GM19035 (cell line): ENCODE measurements at regions not wholly inside any gene's neighbourhood (a gene's known extent, or its start where the extent isn't known, plus 50 kb on each side); places are given as distances from the start of the nearest gene placed in this dataset.
"Not testable (repeated sequence)": the region's sequence is repeated elsewhere in the genome, so short reads cannot be mapped to it uniquely, and the experiment has no call there.

ENCODE experiments used
- ATAC-seq: cut with Tn5 transposase; IDR thresholded peaks from one replicate; pipeline ENCODE4 v1.9.1; 2021; ENCODE audit not compliant: unreplicated experiment

DNA sequence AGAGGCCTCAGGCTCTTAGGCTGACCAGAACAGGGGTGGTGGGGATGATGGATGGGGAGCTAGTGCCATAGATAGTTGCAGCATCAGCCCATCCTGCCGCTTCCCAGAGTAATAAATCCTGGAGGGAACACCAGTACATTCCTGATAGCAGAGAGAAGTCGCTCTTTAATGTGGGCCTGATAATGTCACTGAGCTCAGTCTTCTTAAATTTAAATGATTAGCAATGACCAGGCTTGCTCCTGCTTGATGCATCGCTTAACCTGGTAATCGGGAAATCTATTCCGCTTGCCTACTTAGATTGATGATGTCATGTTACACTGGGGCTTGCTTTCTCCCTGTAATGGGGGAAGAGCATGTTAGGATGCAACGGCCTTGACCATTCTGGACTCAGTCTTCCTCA lies 218.6 kb upstream of the PLXNA2 start:
- no peak for ATAC-seq

DNA sequence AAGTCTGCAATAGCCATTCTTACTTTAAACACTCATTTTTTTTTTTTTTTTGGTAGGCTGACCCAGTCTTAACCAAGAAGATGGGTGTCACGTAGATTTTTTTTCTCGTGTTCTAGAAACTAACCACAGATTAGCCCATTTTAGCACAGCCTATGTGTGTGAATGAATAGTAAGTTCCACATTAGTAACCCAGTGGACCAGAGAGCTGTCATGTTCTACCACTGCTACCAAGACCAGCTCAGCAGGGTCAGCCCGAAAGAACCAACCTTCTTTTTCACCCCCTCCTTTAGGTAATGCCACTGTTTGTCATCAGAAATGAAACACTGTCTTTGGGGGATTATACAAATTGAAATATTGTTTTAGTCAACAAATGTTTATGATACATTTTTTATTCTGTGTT lies 221.1 kb upstream of the PLXNA2 start:
- ATAC-seq, result no peak

DNA sequence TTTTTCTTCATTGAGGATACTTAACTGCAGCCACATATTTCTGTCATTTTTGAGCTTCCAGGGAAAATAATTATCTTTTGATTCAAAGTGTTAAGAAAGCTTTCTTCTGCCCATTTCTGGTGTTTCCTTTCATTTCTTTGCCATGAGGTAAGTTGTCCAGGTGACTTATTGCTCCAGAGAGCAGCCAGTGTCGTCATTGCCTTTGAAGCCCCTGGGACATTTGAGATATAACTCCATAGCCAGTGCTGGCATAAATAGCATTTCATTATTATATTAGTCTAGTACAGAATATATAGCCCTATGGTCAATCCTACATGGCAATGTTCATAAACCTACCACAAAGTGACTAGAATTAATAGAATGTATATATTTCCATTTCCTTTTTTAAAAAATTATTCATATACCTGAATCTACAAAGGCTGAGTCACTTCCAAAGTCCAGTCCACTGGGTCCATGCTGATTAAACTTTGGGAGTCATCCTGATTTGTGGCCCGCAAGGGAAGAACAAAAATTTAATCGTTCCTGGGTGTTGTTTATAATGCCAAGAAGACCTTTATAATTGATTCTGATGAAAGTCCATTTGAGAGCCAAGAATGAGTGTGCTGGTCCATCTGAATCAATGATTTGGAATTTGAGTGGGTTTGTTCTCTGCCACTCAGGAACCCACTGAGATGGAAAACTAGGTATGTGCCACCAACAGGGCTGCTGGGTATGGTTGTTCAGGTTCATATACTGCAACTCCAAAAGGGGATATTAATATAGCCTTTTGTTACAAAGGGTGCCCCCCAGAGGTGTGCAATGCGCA lies 221.8 kb upstream of the PLXNA2 start:
- no peak for ATAC-seq

DNA sequence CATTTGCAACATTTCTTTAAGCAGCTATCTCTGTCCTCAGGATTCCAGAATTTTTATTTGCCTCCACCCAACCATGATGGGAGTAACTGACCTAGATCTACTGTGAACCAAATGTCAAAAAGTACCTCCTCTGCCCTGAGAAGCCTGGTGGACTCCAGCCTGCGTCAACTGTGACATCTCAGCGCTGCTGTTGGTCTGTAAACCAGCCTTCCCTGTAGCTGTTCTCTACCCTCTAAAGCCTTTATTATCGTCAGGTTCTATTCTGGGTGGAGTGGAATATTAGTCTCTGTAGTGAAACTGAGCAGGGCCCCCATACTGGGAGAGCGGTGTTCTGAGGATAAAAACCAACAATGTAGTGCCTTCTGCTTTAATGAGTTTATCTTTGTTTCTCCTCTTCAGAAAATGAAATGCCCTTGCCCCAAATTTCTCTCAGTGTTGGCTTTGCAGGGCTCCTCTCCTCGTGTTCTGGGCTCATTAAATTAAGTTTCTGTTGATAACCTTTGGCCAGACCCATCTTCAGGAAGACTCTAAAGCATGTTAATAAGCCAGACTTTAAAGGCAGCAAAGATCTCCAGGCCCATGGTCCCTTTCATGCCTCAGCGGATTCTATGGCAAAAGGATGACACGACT lies 223.1 kb upstream of the PLXNA2 start:
- no peak for ATAC-seq

DNA sequence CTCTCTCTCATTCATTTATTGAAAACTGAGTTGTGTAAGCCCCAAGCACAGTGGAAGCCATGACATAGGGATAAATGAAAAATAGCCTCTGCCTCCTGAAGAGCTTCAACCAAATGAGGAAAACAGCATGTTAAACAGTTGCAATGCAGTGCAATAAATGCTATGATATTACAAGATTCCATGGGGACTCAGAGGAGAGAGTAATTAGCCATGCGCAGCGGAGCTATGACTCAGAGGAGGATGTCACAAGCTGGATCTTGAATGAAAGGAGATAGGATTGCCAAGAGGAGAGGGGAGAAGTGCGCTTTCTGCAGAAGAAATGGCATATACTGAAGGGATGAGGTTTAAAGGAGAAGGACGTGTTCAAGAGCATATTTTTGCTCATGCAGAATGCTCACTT lies 231.3 kb upstream of the PLXNA2 start:
- ATAC-seq, result no peak

DNA sequence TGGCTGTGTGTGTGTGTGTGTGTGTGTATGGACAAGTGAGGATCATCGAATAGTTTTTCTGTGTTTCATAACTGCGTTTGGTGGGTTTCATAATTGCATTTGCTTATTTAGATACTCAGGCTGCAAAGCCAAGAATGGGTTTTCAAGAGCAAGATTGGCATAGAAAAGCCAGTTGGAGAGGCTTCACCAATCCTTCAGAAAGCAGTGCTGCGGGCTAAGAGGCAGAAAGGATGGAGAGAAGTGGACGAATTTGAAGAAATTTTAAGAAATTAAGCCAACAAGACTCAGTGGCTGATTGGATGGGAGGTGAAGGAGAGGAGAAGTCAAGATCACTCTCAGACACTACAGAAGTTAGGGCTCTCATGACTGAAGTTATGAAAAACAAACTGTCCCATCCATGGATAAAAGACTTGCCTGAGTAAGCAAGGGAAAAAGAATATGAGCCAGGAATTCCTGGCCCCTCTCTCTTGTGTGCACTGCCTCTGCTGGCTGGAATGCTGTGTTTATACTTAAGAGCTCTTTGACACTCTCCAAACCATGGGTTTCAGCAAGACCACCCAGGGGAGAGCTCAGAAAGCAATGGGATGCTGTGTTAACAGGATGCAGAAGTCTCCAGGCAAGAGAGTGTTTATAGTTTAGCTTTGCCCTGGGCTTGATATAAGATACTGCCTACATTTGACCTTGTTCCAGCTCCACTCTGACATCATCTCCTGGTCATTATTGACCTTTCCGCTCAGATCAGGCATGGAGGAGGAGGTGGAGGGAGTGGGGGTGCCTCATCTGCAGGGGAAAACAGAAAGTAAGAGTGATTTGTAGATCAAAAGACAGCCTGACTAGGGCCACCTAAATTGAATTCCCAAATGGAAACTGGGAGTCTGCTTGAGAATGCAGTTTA lies 232.0 kb upstream of the PLXNA2 start:
- no peak for ATAC-seq

DNA sequence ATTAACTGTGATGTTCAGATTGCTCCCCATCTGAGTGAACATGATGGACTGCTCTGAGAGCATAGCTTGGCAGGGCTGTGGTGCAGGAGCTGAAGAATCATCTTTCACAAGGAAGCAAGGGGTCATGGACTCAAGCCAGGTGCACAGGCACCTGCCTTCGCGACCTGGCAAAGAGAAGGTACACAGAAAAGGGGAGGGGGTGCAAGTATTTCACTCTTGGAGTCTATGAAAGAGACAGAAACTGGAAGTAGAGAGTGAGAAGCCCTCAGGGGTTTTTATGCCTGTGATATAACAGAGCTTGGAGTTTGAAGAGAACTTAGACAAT lies 232.6 kb upstream of the PLXNA2 start:
- ATAC-seq, result no peak

DNA sequence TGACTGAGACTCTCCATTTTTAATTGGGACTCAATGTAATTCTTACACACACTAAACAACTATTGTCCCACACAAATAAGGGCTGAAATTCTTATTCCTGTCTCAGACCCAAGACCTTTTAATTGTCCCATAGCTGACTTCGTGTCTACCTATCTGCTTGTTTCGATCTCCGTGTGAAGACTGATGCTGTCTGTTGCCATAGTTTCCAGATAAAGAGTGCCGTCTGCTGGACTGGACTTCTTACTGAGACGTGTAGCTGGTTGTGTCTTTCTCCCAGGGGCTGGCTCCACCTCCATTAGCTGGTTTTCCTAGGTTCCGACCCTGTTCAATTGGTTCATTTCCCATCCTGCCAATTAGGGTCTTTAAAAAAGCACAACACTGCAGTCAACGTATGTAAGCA lies 235.3 kb upstream of the PLXNA2 start:
- ATAC-seq, result no peak

DNA sequence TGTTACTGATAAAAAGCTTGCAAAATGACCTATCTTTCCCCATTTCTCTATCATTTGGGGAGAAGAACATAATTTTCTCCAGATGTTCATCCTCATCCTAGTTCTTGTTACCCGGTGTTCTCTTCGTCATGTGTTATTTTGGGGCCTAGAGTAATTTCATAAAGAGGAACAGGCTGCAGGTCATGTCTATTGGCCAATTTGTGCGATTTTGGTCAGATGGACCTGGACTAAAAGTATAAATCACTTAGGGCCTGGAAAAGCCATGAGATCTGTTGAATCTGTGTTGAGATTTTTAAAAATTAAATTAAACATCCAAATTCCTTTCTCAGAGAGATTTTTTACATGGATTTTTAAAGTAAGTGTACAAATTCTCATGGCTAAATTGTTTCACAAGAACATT lies 241.3 kb upstream of the PLXNA2 start:
- no peak for ATAC-seq

DNA sequence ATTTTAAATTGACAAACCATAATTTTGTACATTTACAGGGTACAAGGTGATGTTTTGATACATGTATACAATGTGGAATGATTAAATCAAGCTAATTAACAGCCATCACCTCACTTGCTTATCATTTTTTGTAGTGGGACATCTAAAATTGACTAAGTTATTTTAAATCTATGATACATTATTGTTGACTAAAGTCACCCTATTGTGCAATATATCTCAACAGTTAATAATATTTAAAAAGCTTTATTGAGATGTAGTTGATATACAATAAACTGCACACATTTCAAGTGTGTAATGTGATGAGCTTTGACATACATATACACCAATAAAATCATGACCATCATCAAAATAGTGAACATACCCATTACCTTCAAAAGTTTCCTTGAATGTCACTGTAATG lies 242.5 kb upstream of the PLXNA2 start:
- no peak for ATAC-seq

DNA sequence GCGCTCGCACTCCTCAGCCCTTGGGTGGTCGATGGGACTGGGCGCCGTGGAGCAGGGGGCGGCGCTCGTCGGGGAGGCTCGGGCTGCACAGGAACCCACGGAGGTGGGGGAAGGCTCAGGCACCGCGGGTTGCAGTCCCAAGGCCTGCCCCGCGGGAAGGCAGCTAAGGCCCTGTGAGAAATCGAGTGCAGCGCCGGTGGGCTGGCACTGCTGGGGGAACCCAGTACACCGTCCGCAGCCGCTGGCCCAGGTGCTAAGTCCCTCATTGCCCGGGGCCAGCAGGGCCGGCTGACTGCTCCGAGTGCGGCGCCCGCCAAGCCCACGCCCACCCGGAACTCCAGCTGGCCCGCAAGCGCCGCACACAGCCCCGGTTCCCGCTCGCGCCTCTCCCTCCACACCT lies 244.2 kb upstream of the PLXNA2 start:
- not testable (repeated sequence) for ATAC-seq

DNA sequence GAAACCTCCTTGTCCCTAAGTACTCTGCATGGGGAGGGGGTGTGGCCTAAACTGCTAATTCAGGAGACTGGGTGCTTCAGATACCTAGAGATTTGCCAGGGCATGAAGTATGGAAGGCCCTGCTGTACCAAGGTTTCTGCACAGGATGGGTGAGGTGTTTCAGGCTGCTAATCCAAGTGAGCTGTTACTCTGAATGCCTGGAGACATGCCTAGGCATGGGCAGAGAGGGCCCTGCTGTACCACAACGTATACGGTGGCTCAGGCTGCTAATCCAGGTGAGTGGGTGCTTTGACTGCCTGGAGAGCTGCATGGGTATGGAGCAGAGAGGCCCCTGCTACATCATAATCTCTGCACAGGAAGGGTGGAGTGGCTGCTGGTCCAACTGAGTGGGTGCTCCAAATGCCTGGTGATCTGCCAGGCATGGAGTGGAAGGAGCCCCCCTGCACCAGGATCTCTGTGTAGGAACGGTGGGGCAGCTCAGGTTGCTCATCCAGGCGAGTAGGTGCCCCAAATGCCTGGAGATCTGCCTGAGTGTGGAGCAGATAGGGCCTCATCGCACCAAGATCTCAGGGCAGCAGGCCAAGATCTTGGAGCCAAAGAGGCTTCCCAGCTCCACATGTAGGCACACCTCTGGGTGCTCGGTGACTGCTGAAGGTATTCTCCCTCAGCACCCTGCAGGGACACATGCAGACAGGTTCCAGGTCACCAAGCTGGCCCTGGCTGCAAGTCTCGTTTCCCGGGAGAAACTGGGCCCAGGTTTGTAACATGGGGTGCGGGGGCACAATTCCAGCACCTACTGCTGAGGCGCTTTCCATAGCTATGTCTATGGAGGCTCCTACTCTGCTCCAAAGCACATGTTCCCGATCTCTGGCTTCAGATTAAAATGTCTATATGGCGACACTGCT lies 252.5 kb upstream of the PLXNA2 start:
- ATAC-seq, result no peak

DNA sequence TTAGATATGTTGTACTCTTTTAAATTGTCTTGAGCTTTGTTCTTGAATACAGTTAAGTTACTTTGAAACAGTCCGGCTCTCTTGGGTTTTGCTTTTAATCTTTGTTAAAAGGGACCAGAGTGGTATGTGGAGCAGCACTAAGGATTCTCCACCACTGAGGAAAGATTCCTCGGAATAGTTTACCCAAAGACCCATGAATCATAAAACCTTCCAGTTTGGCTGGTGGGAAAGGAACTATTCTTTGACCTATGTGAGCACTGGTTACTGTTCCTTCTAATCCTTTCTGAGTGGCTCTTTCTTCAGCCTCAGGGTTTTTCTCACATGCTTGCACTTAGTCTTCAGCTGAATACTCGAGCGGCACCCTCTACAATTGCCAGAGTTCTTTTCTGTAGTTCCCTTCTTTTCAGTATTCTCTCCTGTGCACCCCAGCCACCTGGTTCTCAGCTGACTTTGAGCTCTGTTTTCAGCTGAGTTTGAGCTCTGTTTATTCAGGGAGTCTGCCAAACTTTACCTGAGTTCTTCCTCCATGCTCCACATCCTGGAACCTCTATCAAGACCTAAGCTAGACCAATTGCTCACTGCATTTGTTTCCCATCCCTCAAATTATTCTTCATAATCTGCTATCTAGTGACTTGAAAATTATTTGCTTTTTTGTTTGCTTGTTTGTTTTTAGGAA lies 253.8 kb upstream of the PLXNA2 start:
- ATAC-seq, result no peak

DNA sequence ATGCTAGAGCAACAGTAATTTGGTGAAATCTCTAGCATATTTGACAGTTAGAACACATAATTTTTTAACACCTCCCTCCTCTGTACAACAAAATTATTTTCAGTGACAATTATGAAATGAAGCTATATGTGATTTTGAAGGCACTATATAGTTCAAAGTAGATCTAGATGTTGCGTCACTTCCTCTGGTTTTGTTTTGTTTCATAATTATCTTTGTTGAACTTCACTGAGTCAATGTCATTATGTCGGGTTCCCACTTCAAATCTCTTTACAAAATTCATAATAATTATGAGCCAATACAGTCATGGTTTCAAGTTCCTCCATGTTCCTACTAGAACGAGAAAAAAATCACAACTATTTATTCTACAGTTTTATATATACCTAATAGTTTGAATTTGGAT lies 254.8 kb upstream of the PLXNA2 start:
- ATAC-seq, result no peak

DNA sequence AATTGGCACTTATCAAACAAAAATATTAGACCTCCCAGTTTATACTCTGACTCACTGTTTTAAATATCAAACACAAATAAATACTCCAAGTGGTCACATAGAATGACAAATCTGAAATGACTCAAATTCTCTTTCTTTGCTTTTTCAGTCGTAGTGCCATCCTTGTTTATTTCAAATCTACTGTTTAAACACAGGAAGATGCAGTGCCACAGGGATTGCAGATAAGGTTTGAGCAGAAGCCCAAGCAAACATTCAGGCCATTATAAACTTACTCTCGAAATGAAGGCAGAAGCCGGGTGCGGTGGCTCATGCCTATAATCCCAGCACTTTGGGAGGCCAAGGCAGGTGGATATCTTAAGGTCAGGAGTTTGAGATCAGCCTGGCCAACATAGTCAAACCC lies 255.4 kb upstream of the PLXNA2 start:
- no peak for ATAC-seq

DNA sequence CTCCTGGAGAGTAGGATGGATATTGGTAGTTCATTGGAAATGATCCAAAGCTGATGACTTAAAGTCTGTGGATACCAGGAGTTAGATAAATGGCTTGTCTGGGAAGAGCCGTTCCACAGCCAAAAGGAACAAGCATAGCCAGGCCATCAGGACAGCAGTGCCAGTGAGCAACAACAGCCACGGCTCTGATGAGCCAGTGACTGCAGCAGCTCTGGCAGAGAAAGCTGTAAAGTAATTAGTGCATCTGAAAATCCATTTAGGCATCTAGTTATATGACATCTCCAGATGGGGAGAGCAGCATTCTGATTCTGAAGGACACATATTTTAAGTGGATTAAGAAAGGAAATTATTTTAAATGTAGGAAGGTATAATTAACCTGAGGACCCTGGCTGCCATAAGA lies 256.2 kb upstream of the PLXNA2 start:
- no peak for ATAC-seq

DNA sequence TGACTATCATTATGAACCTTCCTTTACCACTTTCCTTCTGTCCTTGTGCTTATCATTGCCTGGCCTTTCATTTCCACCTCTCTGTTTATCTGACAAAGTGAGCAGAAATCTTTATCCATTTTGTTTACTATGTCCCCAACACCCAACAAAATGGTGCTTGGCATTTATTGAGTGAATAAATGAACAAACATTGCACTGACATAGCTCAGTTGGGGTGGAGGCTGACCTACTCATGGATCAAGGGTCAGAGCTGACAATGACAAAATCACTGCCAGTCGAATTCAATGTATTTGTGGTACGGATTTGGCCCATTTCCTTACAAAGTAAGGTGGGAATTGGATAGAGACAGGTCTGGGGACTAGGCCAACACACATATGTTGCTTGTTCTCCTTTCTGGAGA lies 257.4 kb upstream of the PLXNA2 start:
- no peak for ATAC-seq

DNA sequence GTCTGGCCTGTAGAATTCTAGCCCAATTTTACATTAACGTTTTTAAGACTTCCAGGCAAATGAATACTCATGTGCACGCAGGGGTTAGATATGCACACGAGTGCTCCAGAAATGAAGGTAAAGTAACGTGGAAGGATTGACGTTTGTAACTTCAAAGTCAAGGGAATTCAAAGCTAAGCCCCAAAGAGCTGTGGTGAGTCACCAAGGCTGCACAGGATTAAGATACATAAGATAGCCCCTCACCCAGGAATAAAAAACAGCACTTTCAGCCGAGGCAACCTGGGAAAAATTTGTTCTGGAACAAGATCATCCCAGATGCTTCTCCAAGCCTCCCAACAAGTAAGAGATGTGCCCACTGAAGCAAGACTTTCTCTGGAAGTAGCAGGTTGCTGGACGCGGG lies 259.6 kb upstream of the PLXNA2 start:
- ATAC-seq, result no peak

DNA sequence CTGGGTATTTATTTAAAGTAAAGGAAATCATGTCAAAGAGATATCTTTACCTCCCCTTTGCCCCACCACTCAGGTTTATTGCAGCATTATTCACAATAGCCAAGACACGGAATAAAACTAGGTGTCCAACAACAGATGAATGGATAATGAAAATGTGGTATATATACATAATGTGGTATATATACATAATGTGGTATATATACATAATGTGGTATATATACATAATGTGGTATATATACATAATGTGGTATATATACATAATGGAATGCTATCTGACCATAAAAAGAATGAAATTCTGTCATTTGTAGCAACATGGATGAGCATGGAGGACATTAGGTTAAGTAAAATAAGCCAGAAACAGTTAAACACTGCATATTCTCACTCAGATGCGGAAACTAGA lies 262.6 kb upstream of the PLXNA2 start:
- ATAC-seq, result no peak

DNA sequence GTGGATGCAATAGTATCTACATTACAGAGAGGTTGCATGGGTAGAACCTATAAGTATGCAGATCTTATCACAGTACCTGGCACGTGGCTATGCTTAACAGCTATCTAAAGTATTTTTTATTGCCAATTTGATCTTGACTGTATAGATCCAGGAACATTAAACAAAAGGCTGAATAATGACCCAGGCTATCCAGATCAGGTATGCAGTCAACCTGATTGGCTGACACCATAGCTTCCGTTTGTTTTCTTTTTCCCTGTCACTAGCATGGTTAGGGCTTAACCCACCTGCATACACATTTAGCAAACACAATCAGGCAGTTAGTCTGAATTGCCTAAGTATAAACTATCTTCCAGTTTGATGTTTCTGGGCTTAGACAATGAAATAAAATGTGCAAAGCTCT lies 264.9 kb upstream of the PLXNA2 start:
- no peak for ATAC-seq
